ENCODE measurements at regions not wholly inside any gene's neighbourhood (a gene's known extent, or its start where the extent isn't known, plus 50 kb on each side); places are given as distances from the start of the nearest gene placed in this dataset.

GRCh38 chr1:37281354-37281753 lies 193.0 kb upstream of the ZC3H12A start:
- no peaks in the 10 kb centered on the region for H3K4me1 ChIP-seq (ENCODE audit: control insufficient read depth, insufficient read depth, low read length)
- TF ChIP-seq ZBTB17 (tag by site-specific recombination; IDR thresholded peaks at IDR 0.05) (no peak), ZNF488 (tag by site-specific recombination; IDR thresholded peaks at IDR 0.05) (no peak), ZNF629 (tag by site-specific recombination; IDR thresholded peaks at IDR 0.05) (no peak), KLF17 (tag by site-specific recombination; IDR thresholded peaks at IDR 0.05) (no peak), ZNF768 (tag by site-specific recombination; IDR thresholded peaks at IDR 0.05) (no peak), GFI1B (tag by site-specific recombination; IDR thresholded peaks at IDR 0.05) (no peak), ZNF670 (tag by site-specific recombination; IDR thresholded peaks at IDR 0.05; ENCODE audit: low read depth) (no peak), ZNF112 (tag by site-specific recombination; IDR thresholded peaks at IDR 0.05) (no peak), BCL6B (tag by site-specific recombination; IDR thresholded peaks at IDR 0.05) (no peak), ZNF214 (tag by site-specific recombination; IDR thresholded peaks at IDR 0.05; ENCODE audit: borderline replicate concordance) (no peak), HOXA7 (CRISPR knock-in tag; IDR thresholded peaks at IDR 0.05; ENCODE audit: borderline replicate concordance) (no peak), ZNF2 (tag by site-specific recombination; IDR thresholded peaks at IDR 0.05) (no peak), ZSCAN23 (tag by site-specific recombination; IDR thresholded peaks at IDR 0.05) (no peak), KLF7 (tag by site-specific recombination; IDR thresholded peaks at IDR 0.05; ENCODE audit: borderline replicate concordance) (no peak), ZBTB11 (tag by site-specific recombination; conservative IDR thresholded peaks at IDR 0.05; ENCODE audit: low read depth) (no peak), KLF10 (tag by site-specific recombination; IDR thresholded peaks at IDR 0.05) (no peak), ZNF548 (tag by site-specific recombination; IDR thresholded peaks at IDR 0.05) (no peak), ZSCAN4 (tag by site-specific recombination; IDR thresholded peaks at IDR 0.05) (no peak)
- no peaks in the 10 kb centered on the region for H3K36me3 ChIP-seq (ENCODE audit: control insufficient read depth in 2 of 2, insufficient read depth in 1 of 2, low read length in 2 of 2)
- H3K4me3 ChIP-seq (ENCODE audit: low read depth, low read length): no peak overlapping the region
- no peak overlapping the region for H3K27ac ChIP-seq (ENCODE audit: extremely low read depth, low read depth, low read length)
- ChIA-PET POLR2A (no interaction called here), CTCF (no interaction called here)
- H3K9me3 ChIP-seq (ENCODE audit: control insufficient read depth, insufficient read depth, low read depth, low read length): no peaks in the 10 kb centered on the region

- POLR2A ChIA-PET: no interaction called here
- TF ChIP-seq ZNF148 (tag by site-specific recombination; IDR thresholded peaks at IDR 0.05; ENCODE audit: borderline replicate concordance): no peak
- TF ChIP-seq PATZ1 (tag by site-specific recombination; IDR thresholded peaks at IDR 0.05): no peak
- no peak for TF ChIP-seq ZBTB1 (tag by site-specific recombination; IDR thresholded peaks at IDR 0.05)
- TF ChIP-seq HOXA7 (CRISPR knock-in tag; IDR thresholded peaks at IDR 0.05; ENCODE audit: borderline replicate concordance): no peak
- TF ChIP-seq ZIC2 (tag by site-specific recombination; IDR thresholded peaks at IDR 0.05): no peak
These were observed 191.6 kb upstream of the ZC3H12A start for GRCh38 chr1:37282764-37283163.

More at GRCh38 chr1:37282764-37283163, 191.6 kb upstream of the ZC3H12A start:
- no peaks in the 10 kb centered on the region for H3K4me1 ChIP-seq (ENCODE audit: control insufficient read depth, insufficient read depth, low read length)
- H3K36me3 ChIP-seq (ENCODE audit: control insufficient read depth in 2 of 2, insufficient read depth in 1 of 2, low read length in 2 of 2): no peaks in the 10 kb centered on the region
- CTCF ChIA-PET: no interaction called here
- H3K27ac ChIP-seq (ENCODE audit: extremely low read depth, low read depth, low read length): no peak overlapping the region
- H3K9me3 ChIP-seq (ENCODE audit: control insufficient read depth, insufficient read depth, low read depth, low read length): no peaks in the 10 kb centered on the region
- H3K4me3 ChIP-seq (ENCODE audit: low read depth, low read length): no peak overlapping the region

Measured in HEK293 (cell line).